PC-9 (cell line): ENCODE measurements at regions not wholly inside any gene's neighbourhood (a gene's known extent, or its start where the extent isn't known, plus 50 kb on each side); places are given as distances from the start of the nearest gene placed in this dataset.
A peak's percentile ranks its signal among the peaks of the same experiment; 100 is the strongest.

ENCODE experiments used
- BruUV-seq: library from RNA; stranded (reverse); fragments of 400-500 nt; replicated peaks from 2 replicates; lab custom pipeline; 2021; lab: Mats Ljungman, UMichigan
- CTCF ChIA-PET: fragments of 300-600 bp; sonication (Branson Sonifier 250); formaldehyde crosslinking; loops from one replicate; lab custom pipeline; 2022; ENCODE audit warnings: antibody characterized with exemption; lab: Charles Lee
- POLR2A ChIA-PET: fragments of 300-600 bp; sonication (Branson Sonifier 250); formaldehyde crosslinking; loops from one replicate; lab custom pipeline; 2022; ENCODE audit warnings: antibody characterized with exemption; ENCODE audit not compliant: unreplicated experiment; lab: Charles Lee
- DNase-seq, 2 experiments: peaks; one replicate each; pipeline versions ENCODE4 v3.0.0 to v3.0.0-alpha.2; 2015 to 2022; ENCODE audit warnings: mixed read lengths in 1 of 2
- H2AFZ ChIP-seq: fragments of 200-600 bp; sonication (generic); 2 replicates; pipeline ENCODE4 v1.8.1; 2017; ENCODE audit warnings: antibody characterized with exemption
- H3F3A ChIP-seq: fragments of 200-600 bp; sonication (generic); 2 replicates; pipeline ENCODE4 v1.8.1; 2017; ENCODE audit warnings: antibody characterized with exemption, mild to moderate bottlenecking, low read depth; ENCODE audit not compliant: insufficient read depth
- H3K27ac ChIP-seq: fragments of 200-600 bp; sonication (generic); 2 replicates; pipeline ENCODE4 v1.6.1; 2016; ENCODE audit warnings: mixed run types
- H3K27me3 ChIP-seq: fragments of 200-600 bp; sonication (generic); 2 replicates; pipeline ENCODE4 v1.6.1; 2016; ENCODE audit warnings: low read depth, mixed run types; ENCODE audit not compliant: insufficient read depth
- H3K36me3 ChIP-seq: fragments of 200-600 bp; sonication (generic); 2 replicates; pipeline ENCODE4 v1.6.1; 2016; ENCODE audit warnings: low read depth, mixed run types
- H3K4me1 ChIP-seq: fragments of 200-600 bp; sonication (generic); replicated peaks from 2 replicates; pipeline ENCODE4 v1.6.1; 2016; ENCODE audit warnings: mixed run types; ENCODE audit not compliant: insufficient read depth
- H3K4me2 ChIP-seq: fragments of 200-600 bp; sonication (generic); 2 replicates; pipeline ENCODE4 v1.6.1; 2017; ENCODE audit warnings: mixed run types
- H3K4me3 ChIP-seq: fragments of 200-600 bp; sonication (generic); 2 replicates; pipeline ENCODE4 v1.6.1; 2016; ENCODE audit warnings: mixed run types
- H3K79me2 ChIP-seq: fragments of 200-600 bp; sonication (generic); 2 replicates; pipeline ENCODE4 v1.6.1; 2017; ENCODE audit warnings: low read depth, mixed run types
- H3K9me2 ChIP-seq: fragments of 200-600 bp; sonication (generic); 2 replicates; pipeline ENCODE4 v1.8.1; 2017; ENCODE audit warnings: mild to moderate bottlenecking; ENCODE audit not compliant: insufficient read depth
- H3K9me3 ChIP-seq: fragments of 200-600 bp; sonication (generic); 2 replicates; pipeline ENCODE4 v1.8.1; 2016; ENCODE audit warnings: low read depth; ENCODE audit not compliant: insufficient read depth
- H4K20me1 ChIP-seq: fragments of 200-600 bp; sonication (generic); 2 replicates; pipeline ENCODE4 v1.8.1; 2017; ENCODE audit not compliant: insufficient read depth
- EZH2 ChIP-seq: fragments of 200-600 bp; sonication (generic); IDR thresholded peaks from 2 replicates; pipeline ENCODE4 v1.8.0; 2017; ENCODE audit warnings: antibody characterized with exemption, low read depth
- intact Hi-C: fragments of 100-400 bp; cut with micrococcal nuclease; formaldehyde crosslinking; loops from one replicate; pipeline ENCODE4 v1.10.0; 2022; ENCODE audit not compliant: unreplicated experiment
- TF ChIP-seq, protein P1 (sequence below): fragments of 200-600 bp; sonication (generic); conservative IDR thresholded peaks from 2 replicates; pipeline ENCODE4 v1.6.1; 2017; ENCODE audit warnings: mixed run types, antibody characterized with exemption, mild to moderate bottlenecking, moderate library complexity

DNA sequence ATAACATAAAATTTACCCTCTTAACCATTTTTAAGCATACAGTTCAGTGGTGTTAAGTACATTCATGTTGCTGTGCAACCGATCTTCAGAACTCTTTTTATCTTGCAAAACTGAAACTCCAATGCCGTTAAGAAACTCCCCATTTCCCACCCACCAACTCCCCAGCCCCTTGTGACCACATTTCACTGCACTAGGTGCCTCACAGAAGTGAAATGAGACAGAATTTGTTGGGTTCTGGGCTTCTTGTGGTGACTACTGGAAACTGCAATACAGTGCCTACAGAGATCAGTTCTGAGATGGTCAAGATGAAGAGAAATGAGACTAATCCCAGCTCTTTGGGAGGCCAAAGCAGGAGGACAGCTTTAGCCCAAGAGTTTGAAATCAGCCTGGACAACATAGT, 202.1 kb upstream of the SLC30A5 start:
- CTCF ChIA-PET, result no interaction called here
- no TSS peak for BruUV-seq
- Histone ChIP-seq H3K9me3 (no peaks in the 10 kb centered on the region), H3K4me1 (no peaks in the 10 kb centered on the region), H3K36me3 (no peaks in the 10 kb centered on the region), H3K27ac (no peak overlapping the region), H4K20me1 (no peaks in the 10 kb centered on the region), H2AFZ (no peak overlapping the region), H3K27me3 (no peaks in the 10 kb centered on the region), H3K79me2 (no peaks in the 10 kb centered on the region), H3K4me2 (no peak overlapping the region), H3F3A (no peaks in the 10 kb centered on the region), H3K4me3 (no peak overlapping the region), H3K9me2 (0 out of 2 replicates have a peak, but pooled peaks cover 3% of the 10 kb centered on the region)
- TF ChIP-seq EZH2, result no peak
- TF ChIP-seq, protein P1, sequence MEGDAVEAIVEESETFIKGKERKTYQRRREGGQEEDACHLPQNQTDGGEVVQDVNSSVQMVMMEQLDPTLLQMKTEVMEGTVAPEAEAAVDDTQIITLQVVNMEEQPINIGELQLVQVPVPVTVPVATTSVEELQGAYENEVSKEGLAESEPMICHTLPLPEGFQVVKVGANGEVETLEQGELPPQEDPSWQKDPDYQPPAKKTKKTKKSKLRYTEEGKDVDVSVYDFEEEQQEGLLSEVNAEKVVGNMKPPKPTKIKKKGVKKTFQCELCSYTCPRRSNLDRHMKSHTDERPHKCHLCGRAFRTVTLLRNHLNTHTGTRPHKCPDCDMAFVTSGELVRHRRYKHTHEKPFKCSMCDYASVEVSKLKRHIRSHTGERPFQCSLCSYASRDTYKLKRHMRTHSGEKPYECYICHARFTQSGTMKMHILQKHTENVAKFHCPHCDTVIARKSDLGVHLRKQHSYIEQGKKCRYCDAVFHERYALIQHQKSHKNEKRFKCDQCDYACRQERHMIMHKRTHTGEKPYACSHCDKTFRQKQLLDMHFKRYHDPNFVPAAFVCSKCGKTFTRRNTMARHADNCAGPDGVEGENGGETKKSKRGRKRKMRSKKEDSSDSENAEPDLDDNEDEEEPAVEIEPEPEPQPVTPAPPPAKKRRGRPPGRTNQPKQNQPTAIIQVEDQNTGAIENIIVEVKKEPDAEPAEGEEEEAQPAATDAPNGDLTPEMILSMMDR, result no peak
- POLR2A ChIA-PET, result no interaction called here
- intact Hi-C loops, result loop anchor here (5.0 kb wide), 1 partner anchor 71 kb away; no protein-coding TSS in a partner anchor
- no peak for DNase-seq

DNA sequence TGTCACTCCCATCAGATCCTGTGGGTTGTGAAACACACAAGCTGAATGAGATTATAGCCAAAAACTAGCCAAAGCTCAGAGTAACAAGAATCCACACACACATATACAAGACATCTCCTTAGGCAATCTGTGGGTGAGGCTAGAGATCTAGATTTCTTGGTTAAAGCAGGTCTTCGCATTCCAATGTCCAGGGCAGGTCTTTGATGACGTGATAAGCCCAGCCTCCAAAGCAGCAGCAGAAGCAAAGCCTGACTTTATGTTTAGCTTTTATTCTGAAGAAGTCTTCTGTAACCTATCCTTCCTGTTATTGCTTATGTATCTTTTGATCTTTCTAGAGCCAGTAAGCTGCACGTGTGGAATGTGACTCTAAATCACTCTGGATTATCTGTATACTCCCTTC, 199.1 kb upstream of the SLC30A5 start:
- Histone ChIP-seq H3K27ac (no peak overlapping the region), H3K79me2 (no peaks in the 10 kb centered on the region), H3K9me3 (no peaks in the 10 kb centered on the region), H2AFZ (no peak overlapping the region), H3K4me3 (no peak overlapping the region), H3K27me3 (no peaks in the 10 kb centered on the region), H3K4me2 (no peak overlapping the region), H3K36me3 (no peaks in the 10 kb centered on the region), H3K4me1 (peaks cover 18% of the 10 kb centered on the region), H3K9me2 (0 out of 2 replicates have a peak, but pooled peaks cover 3% of the 10 kb centered on the region), H3F3A (peaks cover 14% of the 10 kb centered on the region), H4K20me1 (no peaks in the 10 kb centered on the region)
- DNase-seq, result peak; percentile 29 to 46
- ChIA-PET CTCF (no interaction called here), POLR2A (interaction anchor here (0.6 to 0.9 kb wide), 2 partner anchors 42 to 210 kb away, joined by 4 to 8 read pairs; no protein-coding TSS in a partner anchor)
- intact Hi-C loops, result loop anchor here (5.0 kb wide), 1 partner anchor 68 kb away; no protein-coding TSS in a partner anchor
- no TSS peak for BruUV-seq
- no peak for TF ChIP-seq EZH2
- TF ChIP-seq, protein P1, result no peak

DNA sequence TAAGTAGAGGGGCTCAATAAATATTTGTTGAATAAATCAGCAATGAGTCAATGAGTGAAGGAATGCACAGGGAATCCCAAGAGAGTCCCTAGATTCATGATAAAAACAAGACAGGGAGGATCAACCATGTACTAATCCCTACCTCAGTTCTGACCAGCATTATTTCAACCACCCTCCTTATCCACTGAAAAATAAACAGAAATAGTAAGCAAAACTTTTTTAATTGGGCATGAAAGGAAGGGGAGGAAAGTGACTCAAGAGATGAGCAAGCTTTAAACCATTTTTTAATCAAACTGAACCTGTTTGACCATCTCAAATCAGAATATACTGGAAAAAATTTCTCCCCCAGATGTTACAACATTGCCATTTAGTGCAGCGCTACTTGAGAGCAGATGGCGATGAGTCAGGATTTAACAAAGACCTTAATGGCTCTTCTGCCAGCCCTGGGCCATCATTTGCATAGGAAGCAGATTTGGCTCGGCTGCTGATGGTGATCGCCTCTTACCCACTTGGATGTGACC, 194.8 kb upstream of the SLC30A5 start:
- Histone ChIP-seq H2AFZ (peak overlapping the region; percentile 18; the same call in 1 of the 2 replicates), H3K79me2 (no peaks in the 10 kb centered on the region), H3K4me1 (peaks cover 22% of the 10 kb centered on the region), H3K9me3 (peaks cover 4% of the 10 kb centered on the region; the same call in 1 of the 2 replicates), H3F3A (peaks cover 17% of the 10 kb centered on the region), H3K27me3 (no peaks in the 10 kb centered on the region), H3K4me3 (no peak overlapping the region), H3K4me2 (peak overlapping the region; percentile 15), H4K20me1 (no peaks in the 10 kb centered on the region), H3K9me2 (no peaks in the 10 kb centered on the region), H3K27ac (peak overlapping the region; percentile 66), H3K36me3 (no peaks in the 10 kb centered on the region)
- DNase-seq, result peak; percentile 45 to 91
- intact Hi-C loops, result no loop called here
- no TSS peak for BruUV-seq
- POLR2A ChIA-PET, result no interaction called here
- CTCF ChIA-PET, result no interaction called here
- TF ChIP-seq, protein P1, result no peak
- no peak for TF ChIP-seq EZH2
